ENCODE measurements at regions not wholly inside any gene's neighbourhood (a gene's known extent, or its start where the extent isn't known, plus 50 kb on each side); places are given as distances from the start of the nearest gene placed in this dataset.

- no peaks in the 10 kb centered on the region for H3K4me1 ChIP-seq (ENCODE audit: insufficient read depth, low read length)
- H3K9me3 ChIP-seq (ENCODE audit: low read length): no peaks in the 10 kb centered on the region
- TF ChIP-seq FOSL1 (CRISPR knock-in tag; IDR thresholded peaks at IDR 0.05; ENCODE audit: borderline replicate concordance) (no peak), ZNF34 (CRISPR knock-in tag; IDR thresholded peaks at IDR 0.05; ENCODE audit: borderline replicate concordance) (no peak), HIVEP1 (CRISPR knock-in tag; IDR thresholded peaks at IDR 0.05) (no peak), ZNF550 (CRISPR knock-in tag; IDR thresholded peaks at IDR 0.05; ENCODE audit: borderline replicate concordance) (no peak), PPARG (CRISPR knock-in tag; conservative IDR thresholded peaks at IDR 0.05) (no peak), SETDB1 (CRISPR knock-in tag; IDR thresholded peaks at IDR 0.05; ENCODE audit: borderline replicate concordance) (no peak), ZNF773 (CRISPR knock-in tag; IDR thresholded peaks at IDR 0.05; ENCODE audit: borderline replicate concordance) (no peak), WIZ (CRISPR knock-in tag; IDR thresholded peaks at IDR 0.05) (no peak), JARID2 (CRISPR knock-in tag; IDR thresholded peaks at IDR 0.05; ENCODE audit: insufficient replicate concordance) (no peak), NR2C2 (CRISPR knock-in tag; IDR thresholded peaks at IDR 0.05; ENCODE audit: borderline replicate concordance) (no peak), PTBP1 (IDR thresholded peaks at IDR 0.05; ENCODE audit: low read depth, low read length, poor library complexity, severe bottlenecking) (no peak), SIN3B (IDR thresholded peaks at IDR 0.05; ENCODE audit: low read length) (no peak), YEATS2 (CRISPR knock-in tag; IDR thresholded peaks at IDR 0.05; ENCODE audit: borderline replicate concordance) (no peak), ZNF431 (CRISPR knock-in tag; IDR thresholded peaks at IDR 0.05; ENCODE audit: borderline replicate concordance, low read depth) (no peak), PRPF4 (IDR thresholded peaks at IDR 0.05; ENCODE audit: low read depth, low read length, poor library complexity, severe bottlenecking) (no peak), ZNF644 (CRISPR knock-in tag; IDR thresholded peaks at IDR 0.05; ENCODE audit: low read depth) (no peak), SUZ12 (IDR thresholded peaks at IDR 0.05; ENCODE audit: low read depth, low read length) (no peak)
- H3K9ac ChIP-seq (ENCODE audit: insufficient read depth, low read depth, low read length): no peak overlapping the region
- no peaks in the 10 kb centered on the region for H3K36me3 ChIP-seq (replicated peaks in 1 of 2; ENCODE audit: control insufficient read depth in 1 of 2, insufficient read depth in 2 of 2, low read length in 2 of 2)
- H3K27ac ChIP-seq (ENCODE audit: extremely low read length, insufficient read depth, low read length): no peak overlapping the region
- in situ Hi-C loops (cut with HindIII; ENCODE audit: extremely low pct_ligation_motif_present, low pct_unique_long_range_greater_than_20kb) (no loop called here), intact Hi-C loops (cut with micrococcal nuclease; ENCODE audit: unreplicated experiment) (no loop called here)
- no TSS peak for BruUV-seq (replicated peaks)
- FAIRE-seq: no peak
- H2AFZ ChIP-seq (ENCODE audit: low read length): no peak overlapping the region
- DNase-seq (ENCODE audit: low spot score): no peak
- no peak overlapping the region for H3K4me2 ChIP-seq (ENCODE audit: low read depth, low read length)
- ChIA-PET CTCF (ENCODE audit: low intra/inter-chr PET ratio, low total read pairs) (no interaction called here), POLR2A (no interaction called here)
- ATAC-seq: no peak
- H3K4me3 ChIP-seq (replicated peaks in 1 of 3; ENCODE audit: insufficient read depth in 1 of 3, low read depth in 2 of 3, low read length in 3 of 3): no peak overlapping the region
- H4K20me1 ChIP-seq (ENCODE audit: insufficient read depth, low read length): no peaks in the 10 kb centered on the region
- 9% methylated on average over 3 of the region's 3 CpGs for WGBS (ENCODE audit: low lambda C conversion rate)
- H3K27me3 ChIP-seq (ENCODE audit: control insufficient read depth in 1 of 2, insufficient read depth in 2 of 2, low read length in 2 of 2): no peaks in the 10 kb centered on the region; a peak in 1 of 5 replicates
- H3K79me2 ChIP-seq (ENCODE audit: insufficient read depth, low read length): no peaks in the 10 kb centered on the region
These were observed 205.3 kb upstream of the TBL1XR1 start for GRCh38 chr3:177402533-177402932.
